WTC11 (cell line): ENCODE measurements at regions not wholly inside any gene's neighbourhood (a gene's known extent, or its start where the extent isn't known, plus 50 kb on each side); places are given as distances from the start of the nearest gene placed in this dataset.

ENCODE experiments used
- ATAC-seq: fragments of 200-7000 bp; cut with Tn5 transposase; 2 replicates; pipeline ENCODE4 v1.10.0; 2021; ENCODE audit warnings: mild to moderate bottlenecking, moderate library complexity
- CTCF ChIA-PET: fragments of 300-600 bp; sonication (Branson Sonifier 250); formaldehyde crosslinking; loops from one replicate; lab custom pipeline; 2021; ENCODE audit warnings: antibody characterized with exemption; lab: Charles Lee
- POLR2A ChIA-PET: fragments of 350-600 bp; sonication (Branson Sonifier 250); formaldehyde crosslinking; loops from one replicate; lab custom pipeline; 2021; ENCODE audit warnings: antibody characterized with exemption; lab: Charles Lee
- DNase-seq: peaks from one replicate; pipeline ENCODE4 v3.0.0; 2021; ENCODE audit warnings: low spot score
- H3K27ac Mint-ChIP-seq: 2 replicates; pipeline ENCODE4 v1.8.0; 2021; ENCODE audit warnings: mixed read lengths
- H3K27me3 Mint-ChIP-seq: 2 replicates; pipeline ENCODE4 v1.8.0; 2021; ENCODE audit warnings: low read depth, mild to moderate bottlenecking, moderate library complexity, mixed read lengths
- H3K36me3 Mint-ChIP-seq: 2 replicates; pipeline ENCODE4 v1.8.0; 2021; ENCODE audit warnings: mixed read lengths
- H3K4me1 Mint-ChIP-seq: 2 replicates; pipeline ENCODE4 v1.8.0; 2022; ENCODE audit warnings: mixed read lengths
- H3K4me3 Mint-ChIP-seq: 2 replicates; pipeline ENCODE4 v1.8.0; 2021; ENCODE audit warnings: mild to moderate bottlenecking, moderate library complexity, mixed read lengths
- H3K9me3 Mint-ChIP-seq: 2 replicates; pipeline ENCODE4 v1.8.0; 2021; ENCODE audit warnings: mixed read lengths
- ATF1 ChIP-seq: sonication (generic); formaldehyde crosslinking; IDR thresholded peaks from 2 replicates; pipeline ENCODE4 v1.8.1; 2023; ENCODE audit warnings: mild to moderate bottlenecking, moderate library complexity, missing genetic modification reagents
- ATF6 ChIP-seq: sonication (generic); formaldehyde crosslinking; IDR thresholded peaks from 2 replicates; pipeline ENCODE4 v1.8.1; 2023; ENCODE audit warnings: mild to moderate bottlenecking, missing genetic modification reagents
- CTCF ChIP-seq: fragments of 200-600 bp; IDR thresholded peaks from 2 replicates; pipeline ENCODE4 v1.8.0; 2022; ENCODE audit warnings: antibody characterized with exemption
- E2F1 ChIP-seq: sonication (generic); formaldehyde crosslinking; IDR thresholded peaks from 2 replicates; pipeline ENCODE4 v1.8.0; 2022; ENCODE audit warnings: mild to moderate bottlenecking, missing genetic modification reagents
- ERG ChIP-seq: fragments of 250-450 bp; sonication (Bioruptor Pico); IDR thresholded peaks from 2 replicates; pipeline ENCODE4 v1.8.0; 2021; ENCODE audit warnings: mild to moderate bottlenecking
- ETV6 ChIP-seq: sonication (generic); formaldehyde crosslinking; IDR thresholded peaks from 2 replicates; pipeline ENCODE4 v1.8.1; 2022; ENCODE audit warnings: mild to moderate bottlenecking, missing genetic modification reagents
- FOXJ3 ChIP-seq: sonication (generic); formaldehyde crosslinking; IDR thresholded peaks from 2 replicates; pipeline ENCODE4 v1.9.0; 2021; ENCODE audit warnings: missing genetic modification reagents, mild to moderate bottlenecking, borderline replicate concordance
- GRHL2 ChIP-seq: fragments of 250-450 bp; sonication (Bioruptor Pico); IDR thresholded peaks from 2 replicates; pipeline ENCODE4 v1.8.0; 2022; ENCODE audit warnings: mild to moderate bottlenecking, moderate library complexity; ENCODE audit not compliant: insufficient replicate concordance, severe bottlenecking
- HMGXB4 ChIP-seq: sonication (generic); formaldehyde crosslinking; IDR thresholded peaks from 2 replicates; pipeline ENCODE4 v1.8.1; 2023; ENCODE audit warnings: mild to moderate bottlenecking, moderate library complexity, missing genetic modification reagents
- KAT7 ChIP-seq: sonication (generic); formaldehyde crosslinking; IDR thresholded peaks from 2 replicates; pipeline ENCODE4 v1.8.1; 2023; ENCODE audit warnings: missing genetic modification reagents, mild to moderate bottlenecking, borderline replicate concordance
- MAX ChIP-seq: sonication (generic); formaldehyde crosslinking; IDR thresholded peaks from 2 replicates; pipeline ENCODE4 v1.8.0; 2022; ENCODE audit warnings: mild to moderate bottlenecking, missing genetic modification reagents
- MXD4 ChIP-seq: fragments of 250-450 bp; sonication (Bioruptor Pico); IDR thresholded peaks from 2 replicates; pipeline ENCODE4 v1.8.0; 2021; ENCODE audit warnings: mild to moderate bottlenecking, moderate library complexity, borderline replicate concordance
- MYBL2 ChIP-seq: sonication (generic); formaldehyde crosslinking; IDR thresholded peaks from 2 replicates; pipeline ENCODE4 v1.8.1; 2023; ENCODE audit warnings: mild to moderate bottlenecking, moderate library complexity, missing genetic modification reagents
- NR2C2 ChIP-seq: sonication (generic); formaldehyde crosslinking; IDR thresholded peaks from 2 replicates; pipeline ENCODE4 v1.8.0; 2022; ENCODE audit warnings: mild to moderate bottlenecking, missing genetic modification reagents
- NR3C1 ChIP-seq: sonication (generic); formaldehyde crosslinking; conservative IDR thresholded peaks from 2 replicates; pipeline ENCODE4 v1.8.1; 2023; ENCODE audit warnings: low read depth, mild to moderate bottlenecking, missing genetic modification reagents
- PRRX2 ChIP-seq: fragments of 250-450 bp; sonication (Bioruptor Pico); IDR thresholded peaks from 2 replicates; pipeline ENCODE4 v1.8.0; 2021; ENCODE audit warnings: mild to moderate bottlenecking
- TEAD4 ChIP-seq: sonication (generic); formaldehyde crosslinking; IDR thresholded peaks from 2 replicates; pipeline ENCODE4 v1.8.0; 2022; ENCODE audit warnings: mild to moderate bottlenecking, missing genetic modification reagents
- ZMAT4 ChIP-seq: fragments of 250-450 bp; sonication (Bioruptor Pico); IDR thresholded peaks from 2 replicates; pipeline ENCODE4 v1.9.0; 2021; ENCODE audit warnings: mild to moderate bottlenecking
- ZNF138 ChIP-seq: sonication (generic); formaldehyde crosslinking; conservative IDR thresholded peaks from 2 replicates; pipeline ENCODE4 v1.8.1; 2022; ENCODE audit warnings: mild to moderate bottlenecking, moderate library complexity, missing genetic modification reagents
- ZNF219 ChIP-seq: sonication (generic); formaldehyde crosslinking; IDR thresholded peaks from 2 replicates; pipeline ENCODE4 v1.8.0; 2023; ENCODE audit warnings: missing genetic modification reagents, mild to moderate bottlenecking, borderline replicate concordance
- ZNF263 ChIP-seq: sonication (generic); formaldehyde crosslinking; IDR thresholded peaks from 2 replicates; pipeline ENCODE4 v1.8.1; 2022; ENCODE audit warnings: low read depth, mild to moderate bottlenecking, moderate library complexity, missing genetic modification reagents
- ZNF416 ChIP-seq: fragments of 250-450 bp; sonication (Bioruptor Pico); IDR thresholded peaks from 2 replicates; pipeline ENCODE4 v1.9.0; 2021; ENCODE audit warnings: mild to moderate bottlenecking, inconsistent platforms
- ZNF423 ChIP-seq: fragments of 250-450 bp; sonication (Bioruptor Pico); IDR thresholded peaks from 2 replicates; pipeline ENCODE4 v2.1.2; 2022; ENCODE audit warnings: mild to moderate bottlenecking, moderate library complexity
- ZSCAN18 ChIP-seq: fragments of 250-450 bp; sonication (Bioruptor Pico); IDR thresholded peaks from 2 replicates; pipeline ENCODE4 v2.1.2; 2022; ENCODE audit warnings: mild to moderate bottlenecking, moderate library complexity

GRCh38 chr1:73775896-73776295 is 422.1 kb downstream of the LRRIQ3 start:
- Mint-ChIP-seq H3K36me3 (no peaks in the 10 kb centered on the region), H3K4me1 (no peaks in the 10 kb centered on the region; the same call in 1 of the 2 replicates), H3K4me3 (no peak overlapping the region), H3K27ac (no peak overlapping the region), H3K9me3 (no peaks in the 10 kb centered on the region), H3K27me3 (no peaks in the 10 kb centered on the region)
- POLR2A ChIA-PET, result no interaction called here
- CTCF ChIA-PET, result no interaction called here
- DNase-seq (no peak), ATAC-seq (no peak)
- no peak for TF ChIP-seq ATF1
- TF ChIP-seq ERG (CRISPR knock-in tag), result no peak
- no peak for TF ChIP-seq NR3C1 (CRISPR knock-in tag)
- no peak for TF ChIP-seq KAT7 (CRISPR knock-in tag)
- no peak for TF ChIP-seq NR2C2 (CRISPR knock-in tag)
- TF ChIP-seq MYBL2 (CRISPR knock-in tag), result no peak
- no peak for TF ChIP-seq MAX (CRISPR knock-in tag)
- no peak for TF ChIP-seq GRHL2
- TF ChIP-seq ZNF423, result no peak
- TF ChIP-seq E2F1 (CRISPR knock-in tag), result no peak
- no peak for TF ChIP-seq TEAD4 (CRISPR knock-in tag)

GRCh38 chr1:73772941-73773340 is 425.0 kb downstream of the LRRIQ3 start:
- no peak for ATAC-seq
- H3K4me1 Mint-ChIP-seq, result no peaks in the 10 kb centered on the region
- no peak overlapping the region for H3K27ac Mint-ChIP-seq
- ChIA-PET POLR2A (no interaction called here), CTCF (no interaction called here)
- H3K4me3 Mint-ChIP-seq, result no peak overlapping the region
- H3K36me3 Mint-ChIP-seq, result no peaks in the 10 kb centered on the region
- H3K27me3 Mint-ChIP-seq, result no peaks in the 10 kb centered on the region
- no peaks in the 10 kb centered on the region for H3K9me3 Mint-ChIP-seq
- no peak for TF ChIP-seq MXD4
- TF ChIP-seq ZMAT4, result no peak
- TF ChIP-seq PRRX2 (CRISPR knock-in tag), result no peak
- TF ChIP-seq HMGXB4 (CRISPR knock-in tag), result no peak
- no peak for TF ChIP-seq ZNF219 (CRISPR knock-in tag)
- no peak for TF ChIP-seq ATF6
- no peak for TF ChIP-seq ETV6 (CRISPR knock-in tag)
- TF ChIP-seq KAT7 (CRISPR knock-in tag), result no peak
- DNase-seq, result no peak

- CTCF ChIA-PET, result no interaction called here
- POLR2A ChIA-PET, result no interaction called here
- ATAC-seq (no peak), DNase-seq (no peak)
- Mint-ChIP-seq H3K36me3 (no peaks in the 10 kb centered on the region), H3K4me1 (no peaks in the 10 kb centered on the region), H3K27ac (no peak overlapping the region), H3K4me3 (no peak overlapping the region), H3K27me3 (no peaks in the 10 kb centered on the region), H3K9me3 (no peaks in the 10 kb centered on the region)
- TF ChIP-seq CTCF (no peak), ETV6 (CRISPR knock-in tag) (no peak), NR3C1 (CRISPR knock-in tag) (no peak), ATF1 (no peak), MXD4 (no peak), ZNF263 (CRISPR knock-in tag) (no peak), ZSCAN18 (CRISPR knock-in tag) (no peak), ZNF416 (CRISPR knock-in tag) (no peak), FOXJ3 (CRISPR knock-in tag) (no peak), ZNF138 (CRISPR knock-in tag) (no peak)
Observed at GRCh38 chr1:73771396-73771795, 426.6 kb downstream of the LRRIQ3 start.
